PC-3 (cell line): ENCODE measurements at regions not wholly inside any gene's neighbourhood (a gene's known extent, or its start where the extent isn't known, plus 50 kb on each side); places are given as distances from the start of the nearest gene placed in this dataset.

Experiments used
- ATAC-seq: fragments of 200-7000 bp; cut with Tn5 transposase; 2 replicates; pipeline ENCODE4 v1.9.1; 2020; ENCODE audit warnings: mild to moderate bottlenecking, moderate library complexity
- BruUV-seq: library from RNA; stranded (reverse); fragments of 400-500 nt; replicated peaks from 2 replicates; lab custom pipeline; 2021; lab: Mats Ljungman, UMichigan
- CTCF ChIA-PET: fragments of 300-600 bp; sonication (Branson Sonifier 250); formaldehyde crosslinking; loops from one replicate; lab custom pipeline; 2022; ENCODE audit warnings: antibody characterized with exemption; lab: Charles Lee
- POLR2A ChIA-PET: fragments of 300-600 bp; sonication (Branson Sonifier 250); formaldehyde crosslinking; loops from one replicate; lab custom pipeline; 2022; ENCODE audit warnings: antibody characterized with exemption; ENCODE audit not compliant: unreplicated experiment; lab: Charles Lee
- DNase-seq: peaks from one replicate; pipeline ENCODE4 v3.0.0-alpha.2; 2015
- H2AFZ ChIP-seq: fragments of 300-600 bp; sonication (generic); 2 replicates; pipeline ENCODE4 v1.6.0; 2016; ENCODE audit warnings: antibody characterized with exemption, low read length
- H3F3A ChIP-seq: fragments of 300-600 bp; sonication (generic); one replicate; pipeline ENCODE4 v1.6.0; 2017; ENCODE audit warnings: antibody characterized with exemption, low read length, control low read depth, mild to moderate bottlenecking; ENCODE audit not compliant: unreplicated experiment
- H3K27ac ChIP-seq: fragments of 300-600 bp; sonication (generic); 2 replicates; pipeline ENCODE4 v1.5.1; 2016; ENCODE audit warnings: mild to moderate bottlenecking, low read length
- H3K27me3 ChIP-seq: fragments of 300-600 bp; sonication (generic); 2 replicates; pipeline ENCODE4 v1.6.1; 2016; ENCODE audit warnings: low read length, mixed read lengths
- H3K36me3 ChIP-seq: fragments of 300-600 bp; sonication (generic); 2 replicates; pipeline ENCODE4 v1.6.1; 2016; ENCODE audit warnings: low read depth, mixed run types, low read length, mixed read lengths
- H3K4me1 ChIP-seq: fragments of 300-600 bp; sonication (generic); 2 replicates; pipeline ENCODE4 v1.5.1; 2016; ENCODE audit warnings: low read length; ENCODE audit not compliant: insufficient read depth
- H3K4me2 ChIP-seq: fragments of 300-600 bp; sonication (generic); 2 replicates; pipeline ENCODE4 v1.6.0; 2016; ENCODE audit warnings: low read length
- H3K4me3 ChIP-seq: fragments of 300-600 bp; sonication (generic); 2 replicates; pipeline ENCODE4 v1.5.1; 2016; ENCODE audit warnings: mild to moderate bottlenecking, low read length, mixed read lengths
- H3K79me2 ChIP-seq: fragments of 300-600 bp; sonication (generic); 2 replicates; pipeline ENCODE4 v1.6.1; 2017; ENCODE audit warnings: low read length, mixed read lengths
- H3K9ac ChIP-seq: fragments of 300-600 bp; sonication (generic); 2 replicates; pipeline ENCODE4 v1.6.0; 2016; ENCODE audit warnings: mild to moderate bottlenecking, low read length
- H3K9me2 ChIP-seq: fragments of 300-600 bp; sonication (generic); replicated peaks from 2 replicates; pipeline ENCODE4 v1.6.1; 2016; ENCODE audit warnings: mixed run types, low read length, mixed read lengths
- H3K9me3 ChIP-seq: fragments of 300-600 bp; sonication (generic); 2 replicates; pipeline ENCODE4 v1.6.1; 2016; ENCODE audit warnings: low read length, mixed read lengths
- H4K20me1 ChIP-seq: fragments of 300-600 bp; sonication (generic); 2 replicates; pipeline ENCODE4 v1.6.1; 2016; ENCODE audit warnings: low read length, mixed read lengths
- EZH2 ChIP-seq: fragments of 300-600 bp; sonication (generic); IDR thresholded peaks from one replicate; pipeline ENCODE4 v1.6.1; 2017; ENCODE audit warnings: antibody characterized with exemption, mild to moderate bottlenecking, low read length; ENCODE audit not compliant: unreplicated experiment
- EZH2phosphoT487 ChIP-seq: fragments of 300-600 bp; sonication (generic); IDR thresholded peaks from 2 replicates; pipeline ENCODE4 v1.6.1; 2018; ENCODE audit warnings: mild to moderate bottlenecking, antibody characterized with exemption, low read length, borderline replicate concordance
- intact Hi-C: fragments of 100-400 bp; cut with micrococcal nuclease; formaldehyde crosslinking; loops from 2 replicates; pipeline ENCODE4 v1.9.0; 2023
- TF ChIP-seq, protein P1 (sequence below): fragments of 300-600 bp; sonication (generic); conservative IDR thresholded peaks from 2 replicates; pipeline ENCODE4 v1.5.1; 2017; ENCODE audit warnings: antibody characterized with exemption, low read depth, mild to moderate bottlenecking, low read length

DNA sequence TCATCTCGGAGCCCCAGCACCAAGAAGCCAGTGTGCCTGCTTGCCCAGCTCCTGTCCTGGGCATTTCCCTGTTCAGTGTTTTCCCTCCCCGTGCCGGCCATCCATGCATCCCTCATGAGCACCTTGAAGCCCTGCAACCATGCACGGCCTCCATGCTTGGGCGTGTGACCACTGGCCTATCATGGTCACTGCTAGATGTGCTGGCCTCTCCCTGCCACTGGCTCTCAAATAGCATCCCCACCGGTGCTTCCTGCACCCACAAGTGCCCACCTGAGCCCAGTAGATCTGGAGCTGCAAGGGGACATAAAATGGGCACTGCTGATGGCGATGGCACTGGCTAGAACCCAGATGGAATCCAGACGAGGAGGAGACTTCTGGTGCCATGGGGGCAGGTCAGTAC is 126.0 kb downstream of the TUBA3C start:
- no peaks in the 10 kb centered on the region for H4K20me1 ChIP-seq
- DNase-seq (no peak), ATAC-seq (no peak)
- H3K9me2 ChIP-seq, result no peaks in the 10 kb centered on the region
- no peaks in the 10 kb centered on the region for H3K9me3 ChIP-seq
- no peaks in the 10 kb centered on the region for H3F3A ChIP-seq
- H3K79me2 ChIP-seq, result no peaks in the 10 kb centered on the region
- H3K4me1 ChIP-seq, result no peaks in the 10 kb centered on the region
- H3K4me3 ChIP-seq, result no peak overlapping the region
- H2AFZ ChIP-seq, result no peak overlapping the region
- BruUV-seq, result no TSS peak
- H3K9ac ChIP-seq, result no peak overlapping the region
- no peak overlapping the region for H3K4me2 ChIP-seq
- TF ChIP-seq, protein P1, sequence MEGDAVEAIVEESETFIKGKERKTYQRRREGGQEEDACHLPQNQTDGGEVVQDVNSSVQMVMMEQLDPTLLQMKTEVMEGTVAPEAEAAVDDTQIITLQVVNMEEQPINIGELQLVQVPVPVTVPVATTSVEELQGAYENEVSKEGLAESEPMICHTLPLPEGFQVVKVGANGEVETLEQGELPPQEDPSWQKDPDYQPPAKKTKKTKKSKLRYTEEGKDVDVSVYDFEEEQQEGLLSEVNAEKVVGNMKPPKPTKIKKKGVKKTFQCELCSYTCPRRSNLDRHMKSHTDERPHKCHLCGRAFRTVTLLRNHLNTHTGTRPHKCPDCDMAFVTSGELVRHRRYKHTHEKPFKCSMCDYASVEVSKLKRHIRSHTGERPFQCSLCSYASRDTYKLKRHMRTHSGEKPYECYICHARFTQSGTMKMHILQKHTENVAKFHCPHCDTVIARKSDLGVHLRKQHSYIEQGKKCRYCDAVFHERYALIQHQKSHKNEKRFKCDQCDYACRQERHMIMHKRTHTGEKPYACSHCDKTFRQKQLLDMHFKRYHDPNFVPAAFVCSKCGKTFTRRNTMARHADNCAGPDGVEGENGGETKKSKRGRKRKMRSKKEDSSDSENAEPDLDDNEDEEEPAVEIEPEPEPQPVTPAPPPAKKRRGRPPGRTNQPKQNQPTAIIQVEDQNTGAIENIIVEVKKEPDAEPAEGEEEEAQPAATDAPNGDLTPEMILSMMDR, result no peak
- TF ChIP-seq EZH2, result no peak
- no peak for TF ChIP-seq EZH2phosphoT487
- H3K27me3 ChIP-seq, result no peaks in the 10 kb centered on the region; the same call in 1 of the 2 replicates
- no peaks in the 10 kb centered on the region for H3K36me3 ChIP-seq
- intact Hi-C loops, result no loop called here
- ChIA-PET POLR2A (no interaction called here), CTCF (no interaction called here)
- no peak overlapping the region for H3K27ac ChIP-seq

DNA sequence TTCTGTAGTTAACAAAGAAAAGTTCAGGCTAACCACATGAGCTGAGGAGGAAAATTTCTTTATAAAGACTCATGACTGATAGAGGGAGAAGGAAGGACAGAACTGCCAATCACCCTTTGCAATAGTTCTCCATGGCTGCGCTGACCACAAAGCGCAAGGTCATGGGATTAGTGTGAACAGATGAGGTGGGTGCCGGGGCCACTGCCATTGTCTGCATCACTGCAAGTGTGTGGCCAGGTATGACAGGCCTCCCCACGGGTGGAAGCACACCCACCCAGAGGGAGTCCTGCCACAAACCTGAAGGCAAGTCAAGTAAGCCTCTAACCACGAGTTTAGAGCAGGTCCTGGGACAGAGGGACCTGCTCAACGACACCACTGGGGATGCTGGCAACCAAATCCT is 128.1 kb downstream of the TUBA3C start:
- Histone ChIP-seq H3K36me3 (no peaks in the 10 kb centered on the region), H3F3A (no peaks in the 10 kb centered on the region), H3K9ac (no peak overlapping the region), H3K4me1 (no peaks in the 10 kb centered on the region), H3K9me3 (no peaks in the 10 kb centered on the region), H4K20me1 (no peaks in the 10 kb centered on the region), H3K27me3 (no peaks in the 10 kb centered on the region; the same call in 1 of the 2 replicates), H3K4me2 (no peak overlapping the region), H3K79me2 (no peaks in the 10 kb centered on the region), H3K27ac (no peak overlapping the region), H3K9me2 (no peaks in the 10 kb centered on the region), H3K4me3 (no peak overlapping the region), H2AFZ (no peak overlapping the region)
- TF ChIP-seq, protein P1, result no peak
- no peak for TF ChIP-seq EZH2
- TF ChIP-seq EZH2phosphoT487, result no peak
- ChIA-PET CTCF (no interaction called here), POLR2A (no interaction called here)
- DNase-seq, result no peak
- intact Hi-C loops, result no loop called here
- BruUV-seq, result no TSS peak
- ATAC-seq, result no peak

DNA sequence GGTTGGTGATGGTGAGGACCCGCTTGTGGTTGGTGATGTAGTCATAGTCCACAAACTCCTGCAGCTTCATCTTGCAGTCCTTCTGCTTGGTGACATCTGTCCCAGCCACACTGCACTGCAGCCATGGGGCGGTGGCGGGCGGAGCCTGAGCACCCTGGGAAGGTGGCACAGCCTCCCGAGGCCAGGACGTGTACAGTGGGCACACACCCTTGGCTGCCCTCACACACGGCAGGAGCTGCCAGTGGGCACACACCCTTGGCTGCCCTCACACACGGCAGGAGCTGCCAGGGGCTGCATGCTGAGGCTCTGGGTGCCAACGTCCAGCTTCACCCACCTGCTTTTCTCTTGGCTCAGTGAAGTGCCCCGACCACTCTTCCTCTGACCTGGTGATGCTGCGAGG is 128.7 kb downstream of the TUBA3C start:
- Histone ChIP-seq H2AFZ (no peak overlapping the region), H3K27me3 (no peaks in the 10 kb centered on the region; the same call in 1 of the 2 replicates), H3K4me3 (no peak overlapping the region), H4K20me1 (no peaks in the 10 kb centered on the region), H3K79me2 (no peaks in the 10 kb centered on the region), H3K36me3 (no peaks in the 10 kb centered on the region), H3K9me3 (no peaks in the 10 kb centered on the region), H3K9ac (no peak overlapping the region), H3K27ac (no peak overlapping the region), H3K4me2 (no peak overlapping the region), H3F3A (no peaks in the 10 kb centered on the region), H3K9me2 (no peaks in the 10 kb centered on the region), H3K4me1 (no peaks in the 10 kb centered on the region)
- intact Hi-C loops, result no loop called here
- ATAC-seq (no peak), DNase-seq (no peak)
- no peak for TF ChIP-seq EZH2
- no peak for TF ChIP-seq EZH2phosphoT487
- TF ChIP-seq, protein P1, result no peak
- POLR2A ChIA-PET, result no interaction called here
- CTCF ChIA-PET, result no interaction called here
- BruUV-seq, result no TSS peak
